ENCODE measurements at regions not wholly inside any gene's neighbourhood (a gene's known extent, or its start where the extent isn't known, plus 50 kb on each side); places are given as distances from the start of the nearest gene placed in this dataset.

DNA sequence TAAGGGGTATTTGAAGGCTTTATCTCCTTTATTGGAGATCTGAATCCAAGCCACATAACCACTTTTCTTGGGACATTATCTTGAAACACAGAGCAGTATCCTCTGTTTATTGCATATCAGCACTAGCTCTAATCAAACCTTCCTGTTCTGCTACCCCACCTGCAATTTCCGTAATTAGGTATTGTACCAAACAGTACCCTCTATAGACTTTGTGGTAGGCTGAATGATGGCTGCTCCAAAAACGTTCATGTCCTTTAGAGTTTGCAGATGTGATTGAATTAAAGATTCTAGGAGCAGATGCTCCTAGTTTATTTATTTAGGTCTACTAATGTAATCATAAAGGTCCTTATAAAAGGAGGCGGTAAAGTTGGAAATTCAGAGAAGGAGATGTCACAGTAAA, 573.0 kb upstream of the ATXN7L3B start:
- Mint-ChIP-seq H3K4me1 (no peaks in the 10 kb centered on the region), H3K4me3 (no peak overlapping the region), H3K27me3 (ENCODE audit: insufficient read depth, low read depth, poor library complexity) (no peaks in the 10 kb centered on the region), H3K27ac (no peak overlapping the region), H3K36me3 (ENCODE audit: low read depth) (no peaks in the 10 kb centered on the region), H3K9me3 (no peaks in the 10 kb centered on the region)
- H3K9me2 ChIP-seq (ENCODE audit: insufficient read depth) = no peaks in the 10 kb centered on the region; the same call in 1 of the 2 replicates
- H2AFZ ChIP-seq = no peak overlapping the region
- no peak overlapping the region for H3K4me3 ChIP-seq
- no peaks in the 10 kb centered on the region for H3K79me2 ChIP-seq (replicated peaks; ENCODE audit: insufficient read depth)
- no peaks in the 10 kb centered on the region for H3F3A ChIP-seq (replicated peaks; ENCODE audit: low read depth)
- DNase-seq (ENCODE audit: low spot score) (no peak), ATAC-seq (no peak)
- H3K36me3 ChIP-seq (ENCODE audit: insufficient read depth) = no peaks in the 10 kb centered on the region
- no peaks in the 10 kb centered on the region for H3K27me3 ChIP-seq (ENCODE audit: insufficient read depth)
- no peak overlapping the region for H3K27ac ChIP-seq (ENCODE audit: low read depth)
- no peaks in the 10 kb centered on the region for H4K20me1 ChIP-seq (replicated peaks; ENCODE audit: insufficient read depth)
- TF ChIP-seq STAT1 (IDR thresholded peaks at IDR 0.05; ENCODE audit: unreplicated experiment) = no peak
- TF ChIP-seq EZH2phosphoT487 (IDR thresholded peaks at IDR 0.05; ENCODE audit: unreplicated experiment) = no peak
- TF ChIP-seq EZH2 (IDR thresholded peaks at IDR 0.05; ENCODE audit: low read depth, unreplicated experiment) = no peak
- TF ChIP-seq, protein P1, sequence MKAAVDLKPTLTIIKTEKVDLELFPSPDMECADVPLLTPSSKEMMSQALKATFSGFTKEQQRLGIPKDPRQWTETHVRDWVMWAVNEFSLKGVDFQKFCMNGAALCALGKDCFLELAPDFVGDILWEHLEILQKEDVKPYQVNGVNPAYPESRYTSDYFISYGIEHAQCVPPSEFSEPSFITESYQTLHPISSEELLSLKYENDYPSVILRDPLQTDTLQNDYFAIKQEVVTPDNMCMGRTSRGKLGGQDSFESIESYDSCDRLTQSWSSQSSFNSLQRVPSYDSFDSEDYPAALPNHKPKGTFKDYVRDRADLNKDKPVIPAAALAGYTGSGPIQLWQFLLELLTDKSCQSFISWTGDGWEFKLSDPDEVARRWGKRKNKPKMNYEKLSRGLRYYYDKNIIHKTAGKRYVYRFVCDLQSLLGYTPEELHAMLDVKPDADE (IDR thresholded peaks at IDR 0.05) = no peak
- no peak for TF ChIP-seq POLR2AphosphoS5 (IDR thresholded peaks at IDR 0.05; ENCODE audit: low read depth)
- no peak for TF ChIP-seq REST (IDR thresholded peaks at IDR 0.05; ENCODE audit: unreplicated experiment)
- no peak for TF ChIP-seq ZNF114 (CRISPR knock-in tag; IDR thresholded peaks at IDR 0.05)
- no peak for TF ChIP-seq ZNF331 (CRISPR knock-in tag; IDR thresholded peaks at IDR 0.05; ENCODE audit: low read depth)
- no peak for TF ChIP-seq NANOG (IDR thresholded peaks at IDR 0.05; ENCODE audit: borderline replicate concordance)
- H3K4me1 ChIP-seq (ENCODE audit: insufficient read depth) = no peaks in the 10 kb centered on the region
- no peak overlapping the region for H3K4me2 ChIP-seq

DNA sequence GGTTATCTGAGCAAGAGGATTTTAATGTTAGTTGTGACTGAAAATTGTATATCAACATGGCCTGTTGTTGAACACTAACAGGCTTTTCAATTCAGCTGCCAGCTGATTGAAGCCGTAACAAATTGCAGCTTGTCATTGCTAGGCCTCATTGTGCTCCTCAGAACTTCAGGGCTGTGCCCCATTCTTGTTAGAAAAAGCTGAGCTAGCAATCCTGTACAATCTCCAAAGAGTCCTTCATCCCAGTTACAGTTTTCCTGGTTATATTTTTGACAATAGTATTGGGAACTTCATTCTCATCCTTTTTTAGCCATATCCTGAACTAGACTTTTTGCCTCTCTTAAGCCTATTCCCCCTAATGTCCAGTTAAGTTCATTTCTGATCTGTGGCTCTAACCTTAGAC, 564.1 kb upstream of the ATXN7L3B start:
- peaks cover 7% of the 10 kb centered on the region for H3K4me1 Mint-ChIP-seq
- no peaks in the 10 kb centered on the region for H3K79me2 ChIP-seq (replicated peaks; ENCODE audit: insufficient read depth)
- H3K36me3 Mint-ChIP-seq (ENCODE audit: low read depth) = peaks cover 8% of the 10 kb centered on the region; the same call in 2 of the 3 replicates
- H3K9me3 Mint-ChIP-seq = peaks cover 5% of the 10 kb centered on the region; the same call in 1 of the 3 replicates
- no peak for ATAC-seq
- no peak overlapping the region for H3K27ac ChIP-seq (ENCODE audit: low read depth)
- H3F3A ChIP-seq (replicated peaks; ENCODE audit: low read depth) = no peaks in the 10 kb centered on the region
- H3K4me2 ChIP-seq = no peak overlapping the region
- H3K4me3 Mint-ChIP-seq = no peak overlapping the region
- no peaks in the 10 kb centered on the region for H3K4me1 ChIP-seq (ENCODE audit: insufficient read depth)
- no peaks in the 10 kb centered on the region for H3K27me3 ChIP-seq (ENCODE audit: insufficient read depth)
- H3K9me2 ChIP-seq (ENCODE audit: insufficient read depth) = no peaks in the 10 kb centered on the region; the same call in 1 of the 2 replicates
- H2AFZ ChIP-seq = no peak overlapping the region
- H3K27ac Mint-ChIP-seq = no peak overlapping the region
- no peaks in the 10 kb centered on the region for H3K36me3 ChIP-seq (ENCODE audit: insufficient read depth)
- DNase-seq (ENCODE audit: low spot score) = no peak
- H3K4me3 ChIP-seq = no peak overlapping the region
- no peaks in the 10 kb centered on the region for H4K20me1 ChIP-seq (replicated peaks; ENCODE audit: insufficient read depth)
- H3K27me3 Mint-ChIP-seq (ENCODE audit: insufficient read depth, low read depth, poor library complexity) = no peaks in the 10 kb centered on the region
- TF ChIP-seq ZNF114 (CRISPR knock-in tag; IDR thresholded peaks at IDR 0.05) = no peak
- TF ChIP-seq, protein P2, sequence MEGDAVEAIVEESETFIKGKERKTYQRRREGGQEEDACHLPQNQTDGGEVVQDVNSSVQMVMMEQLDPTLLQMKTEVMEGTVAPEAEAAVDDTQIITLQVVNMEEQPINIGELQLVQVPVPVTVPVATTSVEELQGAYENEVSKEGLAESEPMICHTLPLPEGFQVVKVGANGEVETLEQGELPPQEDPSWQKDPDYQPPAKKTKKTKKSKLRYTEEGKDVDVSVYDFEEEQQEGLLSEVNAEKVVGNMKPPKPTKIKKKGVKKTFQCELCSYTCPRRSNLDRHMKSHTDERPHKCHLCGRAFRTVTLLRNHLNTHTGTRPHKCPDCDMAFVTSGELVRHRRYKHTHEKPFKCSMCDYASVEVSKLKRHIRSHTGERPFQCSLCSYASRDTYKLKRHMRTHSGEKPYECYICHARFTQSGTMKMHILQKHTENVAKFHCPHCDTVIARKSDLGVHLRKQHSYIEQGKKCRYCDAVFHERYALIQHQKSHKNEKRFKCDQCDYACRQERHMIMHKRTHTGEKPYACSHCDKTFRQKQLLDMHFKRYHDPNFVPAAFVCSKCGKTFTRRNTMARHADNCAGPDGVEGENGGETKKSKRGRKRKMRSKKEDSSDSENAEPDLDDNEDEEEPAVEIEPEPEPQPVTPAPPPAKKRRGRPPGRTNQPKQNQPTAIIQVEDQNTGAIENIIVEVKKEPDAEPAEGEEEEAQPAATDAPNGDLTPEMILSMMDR (conservative IDR thresholded peaks at IDR 0.05; ENCODE audit: low read depth in 2 of 2) = no peak
- no peak for TF ChIP-seq REST (IDR thresholded peaks at IDR 0.05; ENCODE audit: unreplicated experiment)
- TF ChIP-seq CREB1 (CRISPR knock-in tag; IDR thresholded peaks at IDR 0.05; ENCODE audit: low read depth) = no peak
- no peak for TF ChIP-seq EZH2phosphoT487 (IDR thresholded peaks at IDR 0.05; ENCODE audit: unreplicated experiment)

Measured in GM23338 (cell line).